ENCODE measurements at regions not wholly inside any gene's neighbourhood (a gene's known extent, or its start where the extent isn't known, plus 50 kb on each side); places are given as distances from the start of the nearest gene placed in this dataset.

GRCh38 chr7:25617673-25618072 is 389.4 kb upstream of the NPVF start:
- CTCF ChIA-PET, result no interaction called here
- POLR2A ChIA-PET, result no interaction called here

- ChIA-PET POLR2A (no interaction called here), CTCF (no interaction called here)
Observed at GRCh38 chr7:25619381-25619780, 391.1 kb upstream of the NPVF start.

GRCh38 chr7:25619963-25620799 is 391.9 kb upstream of the NPVF start:
- CTCF ChIA-PET, result no interaction called here

GRCh38 chr7:25621993-25622392 is 393.7 kb upstream of the NPVF start:
- POLR2A ChIA-PET, result no interaction called here
- CTCF ChIA-PET, result no interaction called here

More at GRCh38 chr7:25619963-25620799, 391.9 kb upstream of the NPVF start:
- POLR2A ChIA-PET, result no interaction called here

GRCh38 chr7:25622695-25623094 is 394.4 kb upstream of the NPVF start:
- ChIA-PET POLR2A (no interaction called here), CTCF (no interaction called here)

GRCh38 chr7:25624051-25624450 is 395.8 kb upstream of the NPVF start:
- CTCF ChIA-PET, result no interaction called here
- POLR2A ChIA-PET, result no interaction called here

- ChIA-PET POLR2A (no interaction called here), CTCF (no interaction called here)
Observed at GRCh38 chr7:25624833-25625232, 396.5 kb upstream of the NPVF start.

GRCh38 chr7:25625306-25625992 is 397.2 kb upstream of the NPVF start:
- ChIA-PET POLR2A (no interaction called here), CTCF (no interaction called here)

GRCh38 chr7:25626451-25627131 is 398.3 kb upstream of the NPVF start:
- ChIA-PET POLR2A (no interaction called here), CTCF (no interaction called here)

- POLR2A ChIA-PET, result no interaction called here
- CTCF ChIA-PET, result no interaction called here
Observed at GRCh38 chr7:25628446-25628845, 400.2 kb upstream of the NPVF start.

GRCh38 chr7:25632616-25633015 is 404.3 kb upstream of the NPVF start:
- CTCF ChIA-PET, result no interaction called here
- POLR2A ChIA-PET, result no interaction called here

- POLR2A ChIA-PET, result no interaction called here
- CTCF ChIA-PET, result no interaction called here
Observed at GRCh38 chr7:25633426-25634036, 405.2 kb upstream of the NPVF start.

- ChIA-PET POLR2A (no interaction called here), CTCF (no interaction called here)
Observed at GRCh38 chr7:25636168-25636567, 407.9 kb upstream of the NPVF start.

- CTCF ChIA-PET, result no interaction called here
Observed at GRCh38 chr7:25636871-25637283, 408.6 kb upstream of the NPVF start.

GRCh38 chr7:25638068-25638467 is 409.8 kb upstream of the NPVF start:
- POLR2A ChIA-PET, result no interaction called here
- CTCF ChIA-PET, result no interaction called here

More at GRCh38 chr7:25636871-25637283, 408.6 kb upstream of the NPVF start:
- POLR2A ChIA-PET, result no interaction called here

GRCh38 chr7:25638590-25639244 is 410.4 kb upstream of the NPVF start:
- CTCF ChIA-PET, result no interaction called here
- POLR2A ChIA-PET, result no interaction called here

GRCh38 chr7:25642849-25643248 is 414.6 kb upstream of the NPVF start:
- ChIA-PET CTCF (no interaction called here), POLR2A (no interaction called here)

GRCh38 chr7:25643286-25643685 is 415.0 kb upstream of the NPVF start:
- ChIA-PET CTCF (no interaction called here), POLR2A (no interaction called here)

- ChIA-PET POLR2A (no interaction called here), CTCF (no interaction called here)
Observed at GRCh38 chr7:25643770-25644394, 415.6 kb upstream of the NPVF start.

All from activated CD8-positive, alpha-beta memory T cell treated with anti-CD3 and anti-CD28 coated beads for 36 hours (primary cell).